HG02623 (cell line): ENCODE measurements at regions not wholly inside any gene's neighbourhood (a gene's known extent, or its start where the extent isn't known, plus 50 kb on each side); places are given as distances from the start of the nearest gene placed in this dataset.
"Not testable (repeated sequence)": the region's sequence is repeated elsewhere in the genome, so short reads cannot be mapped to it uniquely, and the experiment has no call there.

ENCODE experiments used
- ATAC-seq: cut with Tn5 transposase; IDR thresholded peaks from one replicate; pipeline ENCODE4 v1.9.1; 2021; ENCODE audit warnings: moderate library complexity; ENCODE audit not compliant: unreplicated experiment

- no peak for ATAC-seq
Observed at GRCh38 chr5:19264821-19265220, 723.2 kb downstream of the CDH18 start.

DNA sequence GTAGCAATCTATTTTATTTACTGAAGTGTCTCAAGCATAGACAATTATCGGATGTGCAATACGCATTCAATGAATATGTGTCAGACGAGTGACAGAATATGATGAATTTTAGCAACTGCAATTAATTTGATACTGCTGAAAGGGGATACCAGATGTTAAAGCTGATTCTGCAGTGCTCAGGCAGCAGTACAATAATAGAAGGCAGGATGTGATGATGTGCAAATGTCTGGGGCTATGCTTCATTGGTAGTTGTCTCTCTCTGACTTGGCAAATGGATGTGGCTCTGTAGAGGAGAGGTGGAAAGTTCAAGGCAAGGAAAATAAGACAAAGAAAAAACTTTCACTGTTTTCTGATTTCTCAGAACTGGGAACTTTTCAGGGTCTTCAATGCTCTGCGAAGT, 721.2 kb downstream of the CDH18 start:
- ATAC-seq, result no peak

DNA sequence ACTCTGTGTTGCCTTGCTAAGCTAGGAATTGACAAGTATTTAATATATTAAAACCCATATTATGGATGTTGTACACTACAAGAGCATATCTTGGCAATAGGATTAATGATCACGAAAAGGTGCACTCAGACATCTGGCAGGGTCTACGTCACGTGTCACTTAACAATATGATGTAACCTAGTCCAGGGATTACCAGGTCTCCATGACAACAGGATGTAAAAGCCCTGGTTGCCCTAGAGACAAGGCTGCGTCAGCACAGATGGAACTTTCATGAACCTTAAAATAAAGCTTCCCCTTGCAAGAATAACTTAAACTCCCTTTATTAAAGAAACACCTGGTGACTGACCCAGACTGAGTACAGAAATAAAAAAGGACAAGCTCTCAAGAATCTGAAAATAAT, 717.8 kb downstream of the CDH18 start:
- no peak for ATAC-seq

DNA sequence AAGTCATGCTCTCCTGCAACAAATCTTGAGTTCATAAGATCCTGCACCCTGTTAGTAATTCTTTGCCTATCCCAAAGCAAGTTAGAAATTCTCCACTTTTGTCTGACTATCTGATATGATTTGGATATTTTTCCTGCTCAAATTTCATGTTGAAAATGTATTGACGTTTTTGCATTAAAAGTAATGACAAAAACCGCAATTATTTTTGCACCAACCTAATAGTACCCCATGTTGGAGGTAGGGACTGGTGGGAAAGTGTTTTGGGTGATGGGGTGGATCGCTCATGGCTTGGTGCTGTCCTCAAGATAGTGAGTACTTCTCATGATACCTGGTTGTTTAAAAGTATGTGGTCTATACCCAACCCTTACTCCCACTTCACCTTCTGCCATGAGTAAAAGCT, 713.4 kb downstream of the CDH18 start:
- no peak for ATAC-seq

DNA sequence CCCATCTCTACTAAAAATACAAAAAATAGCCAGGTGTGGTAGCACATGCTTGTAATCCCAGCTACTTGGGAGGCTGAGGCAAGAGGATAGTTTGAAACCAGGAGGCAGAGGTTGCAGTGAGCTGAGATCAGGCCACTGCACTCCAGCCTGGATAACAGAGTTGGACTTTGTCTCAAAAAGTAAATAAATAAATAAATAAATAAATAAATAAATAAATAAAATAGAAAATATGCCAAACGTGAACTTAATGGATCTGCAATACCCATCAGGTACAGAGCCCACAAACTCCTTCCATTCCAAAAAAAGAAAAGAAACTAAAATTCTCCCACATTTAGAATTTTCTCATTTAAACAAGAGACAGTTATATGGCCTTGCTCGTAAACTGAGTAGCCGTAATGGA, 702.7 kb downstream of the CDH18 start:
- ATAC-seq, result no peak

DNA sequence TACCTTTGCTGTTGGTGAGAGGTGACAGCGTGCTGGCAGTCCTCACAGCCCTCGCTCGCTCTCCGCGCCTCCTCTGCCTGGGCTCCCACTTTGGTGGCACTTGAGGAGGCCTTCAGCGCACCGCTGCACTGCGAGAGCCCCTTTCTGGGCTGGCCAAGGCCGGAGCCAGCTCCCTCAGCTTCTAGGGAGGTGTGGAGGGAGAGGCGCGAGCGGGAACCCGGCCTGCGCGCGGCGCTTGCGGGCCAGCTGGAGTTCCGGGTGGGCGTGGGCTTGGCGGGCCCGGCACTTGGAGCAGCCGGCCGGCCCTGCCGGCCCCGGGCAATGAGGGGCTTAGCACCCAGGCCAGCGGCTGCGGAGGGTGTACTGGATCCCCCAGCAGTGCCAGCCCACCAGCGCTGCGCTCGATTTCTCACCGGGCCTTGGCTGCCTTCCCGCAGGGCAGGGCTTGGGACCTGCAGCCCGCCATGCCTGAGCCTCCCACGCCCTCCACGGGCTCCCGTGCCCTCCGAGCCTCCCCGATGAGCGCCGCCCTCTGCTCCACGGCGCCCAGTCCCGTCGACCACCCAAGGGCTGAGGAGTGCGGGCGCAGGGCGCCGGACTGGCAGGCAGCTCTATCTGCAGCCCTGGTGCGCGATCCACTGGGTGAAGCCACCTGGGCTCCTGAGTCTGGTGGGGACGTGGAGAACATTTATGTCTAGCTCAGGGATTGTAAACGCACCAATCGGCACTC, 700.3 kb downstream of the CDH18 start:
- ATAC-seq, result not testable (repeated sequence)

DNA sequence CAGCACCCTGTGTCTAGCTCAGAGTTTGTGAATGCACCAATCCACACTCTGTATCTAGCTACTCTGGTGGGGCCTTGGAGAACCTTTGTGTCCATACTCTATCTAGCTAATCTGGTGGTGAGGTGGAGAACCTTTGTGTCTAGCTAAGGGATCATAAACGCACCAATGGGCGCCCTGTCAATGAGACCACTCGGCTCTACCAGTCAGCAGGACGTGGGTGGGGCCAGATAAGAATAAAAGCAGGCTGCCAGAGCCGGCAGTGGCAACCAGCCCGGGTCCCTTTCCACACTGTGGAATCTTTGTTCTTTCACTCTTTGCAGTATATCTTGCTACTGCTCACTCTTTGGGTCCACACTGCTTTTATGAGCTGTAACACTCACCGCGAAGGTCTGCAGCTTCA, 699.7 kb downstream of the CDH18 start:
- not testable (repeated sequence) for ATAC-seq

- no peak for ATAC-seq
Observed at GRCh38 chr5:19297934-19298333, 690.1 kb downstream of the CDH18 start.

DNA sequence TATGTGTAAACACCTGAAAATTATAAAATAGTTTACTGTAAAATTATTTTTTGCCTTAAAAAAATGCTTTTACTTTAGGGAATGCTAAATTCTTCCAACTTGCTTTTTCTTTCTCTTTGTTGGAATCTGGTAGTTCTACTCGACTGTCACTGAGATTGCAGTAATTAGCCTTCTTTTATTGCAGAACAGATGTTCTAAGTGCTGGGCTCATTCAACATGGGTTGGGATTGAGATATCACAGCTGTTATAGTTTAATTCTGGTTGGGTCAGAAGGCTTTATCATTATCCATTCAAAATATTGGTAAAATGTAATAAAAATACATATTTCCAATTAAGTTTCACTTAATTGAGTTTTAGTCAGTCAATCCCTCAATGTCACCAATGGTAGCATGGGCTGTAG, 686.7 kb downstream of the CDH18 start:
- no peak for ATAC-seq

GRCh38 chr5:19314840-19315239, 673.2 kb downstream of the CDH18 start:
- no peak for ATAC-seq

GRCh38 chr5:19319252-19319651, 668.7 kb downstream of the CDH18 start:
- no peak for ATAC-seq

DNA sequence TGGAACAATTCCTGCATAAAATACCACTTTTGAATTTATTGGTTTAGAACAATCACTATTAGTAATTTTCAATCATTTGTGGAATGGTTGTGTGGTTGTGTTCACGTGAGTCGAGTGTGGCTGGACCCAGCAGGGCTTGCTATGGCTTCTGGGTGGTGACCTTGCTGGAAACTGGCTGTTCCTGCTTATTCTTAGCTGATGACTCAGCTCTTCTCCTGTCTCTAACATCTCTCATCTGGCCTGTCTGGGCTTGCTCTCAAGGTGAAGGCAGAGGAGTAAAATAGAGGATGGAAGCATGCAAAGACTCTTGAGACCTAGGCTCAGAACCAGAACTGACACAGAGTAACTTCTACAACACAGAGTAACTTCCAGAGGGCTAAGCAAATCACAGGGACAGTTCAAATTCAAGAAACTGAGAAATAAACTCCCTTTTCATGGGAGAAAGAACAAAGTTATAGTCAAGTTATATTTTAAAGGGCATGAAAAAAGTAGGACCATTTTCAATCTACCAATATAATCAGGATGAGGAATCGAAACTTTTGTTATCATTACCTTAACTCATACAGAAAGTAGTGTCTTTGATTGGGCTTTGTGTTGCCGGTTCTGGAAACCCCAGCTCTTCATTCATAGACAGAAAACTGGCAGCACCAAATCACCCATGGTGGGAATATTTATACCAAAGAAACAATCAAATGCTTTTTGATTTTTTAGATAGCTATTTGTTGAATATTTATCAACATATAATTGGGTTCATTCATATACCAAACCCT, 665.1 kb downstream of the CDH18 start:
- no peak for ATAC-seq

- no peak for ATAC-seq
Observed at GRCh38 chr5:19334278-19334677, 653.7 kb downstream of the CDH18 start.

GRCh38 chr5:19342942-19343341, 645.1 kb downstream of the CDH18 start:
- ATAC-seq, result no peak

GRCh38 chr5:19352120-19352519, 635.9 kb downstream of the CDH18 start:
- ATAC-seq, result no peak

GRCh38 chr5:19369048-19369447, 619.0 kb downstream of the CDH18 start:
- ATAC-seq, result no peak

DNA sequence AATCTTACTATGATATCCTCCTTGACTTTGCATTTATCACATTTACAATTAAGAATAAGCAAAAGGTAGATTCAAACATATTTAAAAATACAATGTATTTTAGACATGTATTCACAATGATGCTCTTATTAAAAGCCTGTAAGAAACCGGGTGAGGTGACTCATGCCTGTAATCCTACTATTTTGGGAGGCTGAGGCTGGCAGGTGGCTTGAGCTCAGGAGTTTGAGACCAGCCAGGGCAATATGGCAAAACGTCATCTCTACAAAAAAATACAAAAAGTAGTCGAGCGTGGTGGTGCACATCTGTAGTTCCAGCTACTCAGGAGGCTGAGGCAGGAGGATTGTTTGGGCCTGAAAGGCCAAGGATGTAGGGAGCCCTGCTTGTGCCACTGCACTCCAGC, 618.4 kb downstream of the CDH18 start:
- ATAC-seq, result no peak

GRCh38 chr5:19370655-19371386, 617.2 kb downstream of the CDH18 start:
- no peak for ATAC-seq

GRCh38 chr5:19388391-19388790, 599.6 kb downstream of the CDH18 start:
- ATAC-seq, result no peak

DNA sequence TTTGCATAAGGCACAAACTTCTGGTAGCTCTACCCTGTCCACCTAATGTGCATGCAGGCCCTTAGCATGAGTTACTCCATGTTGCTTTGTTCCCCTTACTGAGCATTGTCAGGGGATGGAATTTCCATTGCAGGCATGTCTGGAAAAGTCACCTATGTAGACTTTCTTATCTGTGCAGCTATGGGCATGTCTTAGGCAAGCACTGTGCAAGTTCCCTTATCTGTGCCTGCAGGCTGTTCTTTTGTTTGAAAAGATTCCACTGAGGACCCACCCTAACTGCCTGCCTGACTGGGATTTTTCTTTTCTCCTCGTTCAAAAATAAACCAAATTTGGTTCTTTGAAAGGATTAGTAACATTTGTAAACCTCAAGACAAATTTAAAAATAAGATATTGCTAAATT, 587.0 kb downstream of the CDH18 start:
- no peak for ATAC-seq

GRCh38 chr5:19406576-19407365, 581.2 kb downstream of the CDH18 start:
- ATAC-seq, result no peak
